Neural cell (in vitro differentiated cells): ENCODE measurements at regions not wholly inside any gene's neighbourhood (a gene's known extent, or its start where the extent isn't known, plus 50 kb on each side); places are given as distances from the start of the nearest gene placed in this dataset.

ENCODE experiments used
- EP300 ChIP-seq: fragments of 450-650 bp; conservative IDR thresholded peaks from 2 replicates; pipeline ENCODE4 v1.6.1; 2014; ENCODE audit warnings: antibody characterized with exemption, mild to moderate bottlenecking, moderate library complexity; ENCODE audit not compliant: poor library complexity, severe bottlenecking
- EZH2 ChIP-seq: fragments of 200-600, 300-800 bp; shearing (Covaris generic), sonication (generic); IDR thresholded peaks from 2 replicates; pipeline ENCODE4 v1.6.1; 2014; ENCODE audit warnings: antibody characterized with exemption, low read length, borderline replicate concordance, mild to moderate bottlenecking; ENCODE audit not compliant: insufficient read depth, poor library complexity, severe bottlenecking
- MXI1 ChIP-seq: fragments of 450-650 bp; conservative IDR thresholded peaks from 2 replicates; pipeline ENCODE4 v1.6.1; 2014; ENCODE audit warnings: antibody characterized with exemption, mild to moderate bottlenecking; ENCODE audit not compliant: poor library complexity, severe bottlenecking
- POLR2AphosphoS5 ChIP-seq: IDR thresholded peaks from 2 replicates; pipeline ENCODE4 v1.6.1; 2012
- RAD21 ChIP-seq: fragments of 450-650 bp; conservative IDR thresholded peaks from 2 replicates; pipeline ENCODE4 v1.6.1; 2014; ENCODE audit warnings: antibody characterized with exemption, mild to moderate bottlenecking, moderate library complexity
- SMC3 ChIP-seq: fragments of 450-650 bp; conservative IDR thresholded peaks from 2 replicates; pipeline ENCODE4 v1.6.1; 2014; ENCODE audit warnings: antibody characterized with exemption, mild to moderate bottlenecking, moderate library complexity; ENCODE audit not compliant: poor library complexity
- TAF1 ChIP-seq: IDR thresholded peaks from 2 replicates; pipeline ENCODE4 v1.6.1; 2012; ENCODE audit warnings: low read depth
- TF ChIP-seq, protein P1 (sequence below): fragments of 450-650 bp; IDR thresholded peaks from 2 replicates; pipeline ENCODE4 v1.5.1; 2014; ENCODE audit warnings: antibody characterized with exemption, mild to moderate bottlenecking, moderate library complexity; ENCODE audit not compliant: poor library complexity, severe bottlenecking
- TF ChIP-seq, protein P2 (sequence below): IDR thresholded peaks from 2 replicates; pipeline ENCODE4 v1.6.1; 2012; ENCODE audit warnings: borderline replicate concordance

DNA sequence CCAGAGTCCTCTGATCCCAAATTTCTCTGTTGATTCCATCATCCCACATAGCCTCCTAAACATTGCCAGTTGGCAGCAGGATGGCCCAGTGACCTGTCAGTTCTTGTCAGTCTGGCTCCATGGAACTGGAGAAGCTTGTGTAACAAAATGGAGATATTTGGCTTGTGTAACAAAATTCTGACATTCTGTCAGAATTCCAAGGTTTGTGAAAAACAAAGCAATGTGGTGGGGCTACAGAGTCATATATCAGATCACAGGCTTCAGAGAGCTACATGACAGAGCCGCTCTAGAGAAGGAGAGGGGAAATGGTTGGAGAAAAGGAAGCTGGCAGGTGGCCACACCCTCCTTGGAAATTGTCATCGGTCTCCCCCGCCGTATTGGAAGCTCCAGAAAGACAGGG lies 75.4 kb upstream of the MAN2A1 start:
- TF ChIP-seq, protein P1, sequence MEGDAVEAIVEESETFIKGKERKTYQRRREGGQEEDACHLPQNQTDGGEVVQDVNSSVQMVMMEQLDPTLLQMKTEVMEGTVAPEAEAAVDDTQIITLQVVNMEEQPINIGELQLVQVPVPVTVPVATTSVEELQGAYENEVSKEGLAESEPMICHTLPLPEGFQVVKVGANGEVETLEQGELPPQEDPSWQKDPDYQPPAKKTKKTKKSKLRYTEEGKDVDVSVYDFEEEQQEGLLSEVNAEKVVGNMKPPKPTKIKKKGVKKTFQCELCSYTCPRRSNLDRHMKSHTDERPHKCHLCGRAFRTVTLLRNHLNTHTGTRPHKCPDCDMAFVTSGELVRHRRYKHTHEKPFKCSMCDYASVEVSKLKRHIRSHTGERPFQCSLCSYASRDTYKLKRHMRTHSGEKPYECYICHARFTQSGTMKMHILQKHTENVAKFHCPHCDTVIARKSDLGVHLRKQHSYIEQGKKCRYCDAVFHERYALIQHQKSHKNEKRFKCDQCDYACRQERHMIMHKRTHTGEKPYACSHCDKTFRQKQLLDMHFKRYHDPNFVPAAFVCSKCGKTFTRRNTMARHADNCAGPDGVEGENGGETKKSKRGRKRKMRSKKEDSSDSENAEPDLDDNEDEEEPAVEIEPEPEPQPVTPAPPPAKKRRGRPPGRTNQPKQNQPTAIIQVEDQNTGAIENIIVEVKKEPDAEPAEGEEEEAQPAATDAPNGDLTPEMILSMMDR, result no peak
- TF ChIP-seq TAF1 (no peak), EZH2 (no peak), EP300 (no peak), POLR2AphosphoS5 (no peak), RAD21 (no peak), SMC3 (no peak), MXI1 (no peak)
- TF ChIP-seq, protein P2, sequence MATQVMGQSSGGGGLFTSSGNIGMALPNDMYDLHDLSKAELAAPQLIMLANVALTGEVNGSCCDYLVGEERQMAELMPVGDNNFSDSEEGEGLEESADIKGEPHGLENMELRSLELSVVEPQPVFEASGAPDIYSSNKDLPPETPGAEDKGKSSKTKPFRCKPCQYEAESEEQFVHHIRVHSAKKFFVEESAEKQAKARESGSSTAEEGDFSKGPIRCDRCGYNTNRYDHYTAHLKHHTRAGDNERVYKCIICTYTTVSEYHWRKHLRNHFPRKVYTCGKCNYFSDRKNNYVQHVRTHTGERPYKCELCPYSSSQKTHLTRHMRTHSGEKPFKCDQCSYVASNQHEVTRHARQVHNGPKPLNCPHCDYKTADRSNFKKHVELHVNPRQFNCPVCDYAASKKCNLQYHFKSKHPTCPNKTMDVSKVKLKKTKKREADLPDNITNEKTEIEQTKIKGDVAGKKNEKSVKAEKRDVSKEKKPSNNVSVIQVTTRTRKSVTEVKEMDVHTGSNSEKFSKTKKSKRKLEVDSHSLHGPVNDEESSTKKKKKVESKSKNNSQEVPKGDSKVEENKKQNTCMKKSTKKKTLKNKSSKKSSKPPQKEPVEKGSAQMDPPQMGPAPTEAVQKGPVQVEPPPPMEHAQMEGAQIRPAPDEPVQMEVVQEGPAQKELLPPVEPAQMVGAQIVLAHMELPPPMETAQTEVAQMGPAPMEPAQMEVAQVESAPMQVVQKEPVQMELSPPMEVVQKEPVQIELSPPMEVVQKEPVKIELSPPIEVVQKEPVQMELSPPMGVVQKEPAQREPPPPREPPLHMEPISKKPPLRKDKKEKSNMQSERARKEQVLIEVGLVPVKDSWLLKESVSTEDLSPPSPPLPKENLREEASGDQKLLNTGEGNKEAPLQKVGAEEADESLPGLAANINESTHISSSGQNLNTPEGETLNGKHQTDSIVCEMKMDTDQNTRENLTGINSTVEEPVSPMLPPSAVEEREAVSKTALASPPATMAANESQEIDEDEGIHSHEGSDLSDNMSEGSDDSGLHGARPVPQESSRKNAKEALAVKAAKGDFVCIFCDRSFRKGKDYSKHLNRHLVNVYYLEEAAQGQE, result no peak
